ENCODE measurements at regions not wholly inside any gene's neighbourhood (a gene's known extent, or its start where the extent isn't known, plus 50 kb on each side); places are given as distances from the start of the nearest gene placed in this dataset.

- FAIRE-seq, result no peak
- POLR2A ChIA-PET, result no interaction called here
- TF ChIP-seq FOXS1 (CRISPR knock-in tag; IDR thresholded peaks at IDR 0.05) (no peak), HMGXB4 (CRISPR knock-in tag; IDR thresholded peaks at IDR 0.05; ENCODE audit: borderline replicate concordance) (no peak), MAFK (IDR thresholded peaks at IDR 0.05; ENCODE audit: partially characterized antibody) (no peak), PBX3 (IDR thresholded peaks at IDR 0.05) (no peak), E2F6 (IDR thresholded peaks at IDR 0.05; ENCODE audit: borderline replicate concordance, low read depth) (no peak), HOXB13 (CRISPR knock-in tag; IDR thresholded peaks at IDR 0.05; ENCODE audit: low read depth) (no peak), RARB (CRISPR knock-in tag; IDR thresholded peaks at IDR 0.05) (no peak), JUNB (IDR thresholded peaks at IDR 0.05) (no peak), JUN (IDR thresholded peaks at IDR 0.05) (no peak), MAZ (IDR thresholded peaks at IDR 0.05; ENCODE audit: borderline replicate concordance, low read depth, low read length) (no peak), POLR2A (IDR thresholded peaks at IDR 0.05; ENCODE audit: low read length) (no peak), GATA3 (IDR thresholded peaks at IDR 0.05; ENCODE audit: borderline replicate concordance) (no peak), NR3C1 (IDR thresholded peaks at IDR 0.05) (no peak)
Measured at GRCh38 chr11:38988908-38989307, 2390.9 kb upstream of the RAG2 start.

GRCh38 chr11:38972220-38972619 lies 2374.2 kb upstream of the RAG2 start:
- no peak for DNase-seq (ENCODE audit: low read depth in 1 of 2, low spot score in 1 of 2)
- Histone ChIP-seq H3K9me3 (no peaks in the 10 kb centered on the region; the same call in 2 of the 3 replicates), H3K4me2 (no peak overlapping the region), H3K4me1 (no peaks in the 10 kb centered on the region), H3K4me3 (no peak overlapping the region), H3K27ac (no peak overlapping the region)
- no peak for FAIRE-seq
- ChIA-PET POLR2A (no interaction called here), CTCF (no interaction called here)
- 0% methylated on average over 1 of the region's 1 CpG for WGBS (ENCODE audit: missing lambda C conversion rate)
- no peak for TF ChIP-seq FOXS1 (CRISPR knock-in tag; IDR thresholded peaks at IDR 0.05)
- TF ChIP-seq RFX5 (IDR thresholded peaks at IDR 0.05), result no peak
- TF ChIP-seq HOXA7 (CRISPR knock-in tag; IDR thresholded peaks at IDR 0.05), result no peak
- TF ChIP-seq EHMT2 (IDR thresholded peaks at IDR 0.05; ENCODE audit: low read depth), result no peak
- no peak for TF ChIP-seq ZC3H11A (IDR thresholded peaks at IDR 0.05)
- TF ChIP-seq JUN (IDR thresholded peaks at IDR 0.05), result no peak
- no peak for TF ChIP-seq RCOR1 (IDR thresholded peaks at IDR 0.05; ENCODE audit: low read depth, low read length)
- no peak for TF ChIP-seq TP53 (CRISPR knock-in tag; IDR thresholded peaks at IDR 0.05)
- TF ChIP-seq GATA3 (IDR thresholded peaks at IDR 0.05; ENCODE audit: borderline replicate concordance), result no peak
- no peak for TF ChIP-seq CBX2 (IDR thresholded peaks at IDR 0.05; ENCODE audit: borderline replicate concordance, low read depth)
- no peak for TF ChIP-seq ESRRA (IDR thresholded peaks at IDR 0.05; ENCODE audit: borderline replicate concordance, low read length)
- TF ChIP-seq CTCF (IDR thresholded peaks at IDR 0.05), result no peak
- no peak for TF ChIP-seq SMC3 (IDR thresholded peaks at IDR 0.05)
- TF ChIP-seq EP300 (IDR thresholded peaks at IDR 0.05), result no peak
- no peak for TF ChIP-seq KDM1A (IDR thresholded peaks at IDR 0.05; ENCODE audit: low read depth)
- no peak for ATAC-seq

More at GRCh38 chr11:38988908-38989307, 2390.9 kb upstream of the RAG2 start:
- CTCF ChIA-PET, result interaction anchor here (0.7 kb wide), 1 partner anchor 98 kb away, joined by 3 read pairs; no protein-coding TSS in a partner anchor
- Histone ChIP-seq H3K4me2 (no peak overlapping the region), H3K27ac (no peak overlapping the region), H3K9me3 (peaks cover 8% of the 10 kb centered on the region; the same call in 2 of the 3 replicates), H3K4me1 (no peaks in the 10 kb centered on the region), H3K4me3 (no peak overlapping the region)
- WGBS (ENCODE audit: missing lambda C conversion rate), result 0% methylated on average over 4 of the region's 4 CpGs
- ATAC-seq (no peak), DNase-seq (ENCODE audit: low read depth in 1 of 2, low spot score in 1 of 2) (no peak)
